AG04450 (cell line): ENCODE measurements at regions not wholly inside any gene's neighbourhood (a gene's known extent, or its start where the extent isn't known, plus 50 kb on each side); places are given as distances from the start of the nearest gene placed in this dataset.

Experiments used
- CTCF ChIA-PET: fragments of 300-600, 350-600 bp; formaldehyde crosslinking; extraction: SDS; loops from one replicate; lab custom pipeline; 2022; ENCODE audit warnings: antibody characterized with exemption, inconsistent platforms; lab: Charles Lee
- POLR2A ChIA-PET: fragments of 350-600 bp; formaldehyde crosslinking; extraction: SDS; loops from one replicate; lab custom pipeline; 2021; ENCODE audit warnings: antibody characterized with exemption, inconsistent platforms; lab: Yijun Ruan, JAX
- DNase-seq: peaks from one replicate; pipeline ENCODE4 v3.0.0-alpha.2; 2011; ENCODE audit warnings: low read depth, low spot score
- H3K27ac ChIP-seq: one replicate; pipeline ENCODE4 v1.5.1; 2012; ENCODE audit warnings: low read depth, low read length, control low read depth
- H3K27me3 ChIP-seq: one replicate; pipeline ENCODE4 v1.6.0; 2012; ENCODE audit warnings: low read length; ENCODE audit not compliant: control insufficient read depth, insufficient read depth
- H3K4me3 ChIP-seq: 2 replicates; pipeline ENCODE4 v1.5.1; 2011; ENCODE audit warnings: mild to moderate bottlenecking, low read depth, low read length, control low read depth
- H3K9me3 ChIP-seq: 2 replicates; pipeline ENCODE4 v1.5.1; 2012; ENCODE audit warnings: low read length; ENCODE audit not compliant: control insufficient read depth, insufficient read depth
- TF ChIP-seq, protein P1 (sequence below): IDR thresholded peaks from 2 replicates; pipeline ENCODE4 v1.5.1; 2011; ENCODE audit warnings: low read depth, low read length, control low read depth, inconsistent platforms

DNA sequence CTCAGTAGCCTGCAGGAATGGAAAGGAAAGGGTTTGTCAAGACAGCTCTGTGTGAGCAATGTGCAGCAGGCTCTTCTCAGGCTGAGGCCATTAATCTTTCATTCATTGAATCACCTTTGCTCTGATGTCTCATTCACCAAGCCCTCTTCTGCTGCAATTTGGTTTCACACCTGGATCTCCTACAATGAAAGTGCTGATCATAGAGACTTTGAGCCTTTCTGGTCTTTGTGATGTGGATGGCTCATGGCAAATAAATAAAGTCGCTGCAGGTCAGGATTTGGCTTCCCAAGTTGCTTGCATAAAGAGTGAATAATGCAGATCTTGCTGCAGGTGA, 95.8 kb upstream of the SPRED2 start:
- no peak overlapping the region for H3K27ac ChIP-seq
- CTCF ChIA-PET = no interaction called here
- no peaks in the 10 kb centered on the region for H3K9me3 ChIP-seq
- peaks cover 19% of the 10 kb centered on the region for H3K27me3 ChIP-seq
- H3K4me3 ChIP-seq = no peak overlapping the region
- DNase-seq = no peak
- POLR2A ChIA-PET = no interaction called here
- TF ChIP-seq, protein P1, sequence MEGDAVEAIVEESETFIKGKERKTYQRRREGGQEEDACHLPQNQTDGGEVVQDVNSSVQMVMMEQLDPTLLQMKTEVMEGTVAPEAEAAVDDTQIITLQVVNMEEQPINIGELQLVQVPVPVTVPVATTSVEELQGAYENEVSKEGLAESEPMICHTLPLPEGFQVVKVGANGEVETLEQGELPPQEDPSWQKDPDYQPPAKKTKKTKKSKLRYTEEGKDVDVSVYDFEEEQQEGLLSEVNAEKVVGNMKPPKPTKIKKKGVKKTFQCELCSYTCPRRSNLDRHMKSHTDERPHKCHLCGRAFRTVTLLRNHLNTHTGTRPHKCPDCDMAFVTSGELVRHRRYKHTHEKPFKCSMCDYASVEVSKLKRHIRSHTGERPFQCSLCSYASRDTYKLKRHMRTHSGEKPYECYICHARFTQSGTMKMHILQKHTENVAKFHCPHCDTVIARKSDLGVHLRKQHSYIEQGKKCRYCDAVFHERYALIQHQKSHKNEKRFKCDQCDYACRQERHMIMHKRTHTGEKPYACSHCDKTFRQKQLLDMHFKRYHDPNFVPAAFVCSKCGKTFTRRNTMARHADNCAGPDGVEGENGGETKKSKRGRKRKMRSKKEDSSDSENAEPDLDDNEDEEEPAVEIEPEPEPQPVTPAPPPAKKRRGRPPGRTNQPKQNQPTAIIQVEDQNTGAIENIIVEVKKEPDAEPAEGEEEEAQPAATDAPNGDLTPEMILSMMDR = no peak

DNA sequence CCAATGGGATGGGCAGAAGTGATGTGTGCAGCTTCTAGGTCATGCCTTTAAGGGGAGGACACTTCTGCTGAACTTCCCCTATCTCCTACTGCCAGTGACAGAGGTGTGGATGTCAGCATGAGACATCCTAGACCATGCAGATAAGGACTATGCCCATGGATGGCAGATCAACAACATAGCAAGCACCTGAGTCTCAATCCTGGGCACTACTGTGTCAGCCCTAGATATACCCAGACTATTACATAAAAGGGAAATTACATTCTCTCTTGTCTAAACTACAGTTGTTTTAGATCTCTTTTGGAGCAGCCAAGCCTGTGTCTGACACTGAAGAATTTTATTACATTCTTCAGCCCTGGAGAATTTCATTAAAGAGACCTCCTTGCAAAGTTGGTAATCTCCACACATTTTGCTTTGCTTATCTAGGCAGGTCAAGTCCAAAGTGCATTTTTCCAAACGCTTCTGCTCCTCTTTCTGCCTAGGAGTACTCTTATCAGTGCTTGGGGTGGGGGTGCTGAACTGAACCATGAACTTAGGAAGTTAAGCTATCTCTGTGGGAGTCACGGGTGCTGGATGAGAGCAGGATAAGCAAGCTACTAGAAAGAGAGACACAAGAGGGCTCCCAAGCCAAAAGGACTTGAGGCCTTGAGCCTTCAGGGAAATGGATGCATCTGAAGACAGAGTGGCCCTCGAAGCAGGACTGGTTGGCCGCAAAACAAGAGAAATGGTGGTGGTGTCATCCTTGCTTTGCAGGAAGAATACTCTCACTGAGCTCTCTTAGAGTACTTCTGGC, 95.2 kb upstream of the SPRED2 start:
- ChIA-PET POLR2A (interaction anchor here (0.5 kb wide), 1 partner anchor 11 kb away, joined by 4 read pairs; no protein-coding TSS in a partner anchor), CTCF (interaction anchor here (0.5 kb wide), 1 partner anchor 778 kb away, joined by 4 read pairs; no protein-coding TSS in a partner anchor)
- Histone ChIP-seq H3K27ac (no peak overlapping the region), H3K27me3 (peaks cover 21% of the 10 kb centered on the region), H3K9me3 (no peaks in the 10 kb centered on the region), H3K4me3 (no peak overlapping the region)
- TF ChIP-seq, protein P1 = no peak
- DNase-seq = no peak

DNA sequence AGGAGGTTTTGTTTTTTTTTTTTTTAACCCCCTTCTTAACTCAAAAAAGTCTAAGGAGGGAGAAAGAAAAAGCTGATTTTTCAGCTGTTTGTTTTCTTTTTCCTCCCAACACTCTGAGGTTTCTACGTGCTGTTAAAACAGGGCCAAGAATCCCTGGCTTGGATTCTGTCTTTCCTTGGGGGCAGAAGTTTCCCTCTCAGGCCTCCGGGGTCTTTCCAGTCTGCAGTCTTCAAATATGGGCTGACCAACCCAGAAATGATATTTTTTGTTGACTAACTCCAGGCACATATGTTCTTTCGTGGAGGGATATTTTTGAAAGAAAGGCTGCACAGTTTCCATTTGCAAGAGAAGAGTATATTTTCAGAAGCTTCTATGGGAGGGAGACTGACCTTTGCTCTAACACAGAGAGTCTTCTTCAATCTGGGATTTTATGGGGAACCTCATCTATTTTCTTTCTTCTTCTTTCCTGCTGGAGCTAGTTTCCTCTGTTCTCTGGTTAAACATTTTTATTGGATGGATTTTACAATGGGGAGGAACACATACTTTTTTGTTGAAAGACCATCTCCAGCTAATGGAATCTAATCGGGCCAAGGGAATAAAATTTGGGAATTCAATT, 93.3 kb upstream of the SPRED2 start:
- H3K9me3 ChIP-seq = no peaks in the 10 kb centered on the region
- ChIA-PET CTCF (interaction anchor here (1.7 kb wide), 1 partner anchor 261 kb away, joined by 6 read pairs; no protein-coding TSS in a partner anchor), POLR2A (no interaction called here)

DNA sequence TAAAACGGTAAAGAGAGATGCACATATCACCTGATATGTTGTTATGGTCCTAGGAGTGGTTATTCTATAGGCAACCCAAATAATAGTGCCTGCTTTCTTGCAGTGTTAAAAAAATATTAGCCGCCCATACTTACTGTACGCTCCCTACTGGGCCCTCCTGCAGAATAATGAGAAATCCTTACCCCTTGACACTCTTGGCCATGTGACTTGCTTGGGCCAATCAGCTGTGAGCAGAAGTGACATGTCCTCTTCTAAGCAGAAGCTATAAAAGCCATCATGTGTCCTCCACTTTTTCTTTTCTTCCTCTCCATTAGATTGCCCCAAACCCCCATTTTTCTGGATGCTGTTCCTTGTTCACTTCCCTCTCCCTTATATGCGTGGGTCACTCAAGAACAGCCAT, 90.5 kb upstream of the SPRED2 start:
- H3K9me3 ChIP-seq = no peaks in the 10 kb centered on the region
- DNase-seq = no peak
- H3K27me3 ChIP-seq = peaks cover 21% of the 10 kb centered on the region
- ChIA-PET CTCF (no interaction called here), POLR2A (no interaction called here)
- TF ChIP-seq, protein P1 = no peak
- H3K4me3 ChIP-seq = no peak overlapping the region
- no peak overlapping the region for H3K27ac ChIP-seq

More for the DNA sequence above, 93.3 kb upstream of the SPRED2 start:
- Histone ChIP-seq H3K27me3 (peaks cover 21% of the 10 kb centered on the region), H3K4me3 (no peak overlapping the region), H3K27ac (no peak overlapping the region)
- DNase-seq = no peak
- TF ChIP-seq, protein P1 = no peak

DNA sequence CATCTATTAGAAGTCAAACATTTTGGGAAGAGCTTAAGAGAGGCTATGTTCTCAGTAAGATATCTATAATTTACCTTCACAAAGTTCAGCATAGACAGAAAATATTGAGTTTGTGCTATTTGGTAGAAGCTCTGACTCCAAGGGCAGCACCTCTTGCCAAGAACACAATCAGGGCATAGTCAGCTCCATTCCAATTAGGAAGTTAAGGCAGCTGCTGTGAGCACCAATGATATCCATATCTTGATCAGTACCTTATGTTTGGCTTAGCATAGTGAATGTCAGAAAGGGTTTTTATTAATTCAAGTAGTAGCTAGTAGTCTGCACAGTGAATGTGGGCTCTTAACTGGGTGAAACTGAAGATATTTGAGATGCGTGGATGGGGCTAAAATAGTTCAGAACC, 86.4 kb upstream of the SPRED2 start:
- DNase-seq = no peak
- CTCF ChIA-PET = no interaction called here
- Histone ChIP-seq H3K9me3 (no peaks in the 10 kb centered on the region), H3K27ac (no peak overlapping the region), H3K4me3 (no peak overlapping the region), H3K27me3 (peaks cover 3% of the 10 kb centered on the region)
- TF ChIP-seq, protein P1 = no peak
- POLR2A ChIA-PET = no interaction called here
